ENCODE measurements at regions not wholly inside any gene's neighbourhood (a gene's known extent, or its start where the extent isn't known, plus 50 kb on each side); places are given as distances from the start of the nearest gene placed in this dataset.

DNA sequence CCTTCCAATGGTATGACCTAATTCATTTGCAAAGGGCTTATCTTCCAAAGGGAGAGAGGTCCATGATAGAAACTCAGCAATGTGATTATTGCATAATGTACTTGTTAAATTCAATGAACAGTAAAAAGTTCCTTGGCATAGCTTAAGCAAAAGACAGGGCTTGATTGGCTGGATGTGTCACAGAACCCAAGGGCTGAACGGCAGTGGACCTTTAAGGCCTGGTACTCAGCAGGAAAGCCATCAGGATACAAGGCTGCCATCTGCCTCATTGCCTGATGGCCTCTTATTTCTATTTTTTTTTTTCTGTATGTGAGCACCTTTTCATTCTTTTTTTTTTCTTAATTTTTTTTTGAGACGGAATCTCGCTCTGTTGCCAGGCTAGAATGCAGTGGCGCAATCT, 208.9 kb upstream of the WSCD1 start:
- in situ Hi-C loops (cut with HindIII; ENCODE audit: low sequenced_read_pairs): no loop called here

- in situ Hi-C loops (cut with HindIII; ENCODE audit: low sequenced_read_pairs): no loop called here
Measured at GRCh38 chr17:5861854-5862253, 208.3 kb upstream of the WSCD1 start.

- in situ Hi-C loops (cut with HindIII; ENCODE audit: low sequenced_read_pairs): no loop called here
Measured at GRCh38 chr17:5862395-5862794, 207.8 kb upstream of the WSCD1 start.

GRCh38 chr17:5864741-5865657, 205.2 kb upstream of the WSCD1 start:
- in situ Hi-C loops (cut with HindIII; ENCODE audit: low sequenced_read_pairs): no loop called here

GRCh38 chr17:5866978-5867377, 203.2 kb upstream of the WSCD1 start:
- in situ Hi-C loops (cut with HindIII; ENCODE audit: low sequenced_read_pairs): no loop called here

DNA sequence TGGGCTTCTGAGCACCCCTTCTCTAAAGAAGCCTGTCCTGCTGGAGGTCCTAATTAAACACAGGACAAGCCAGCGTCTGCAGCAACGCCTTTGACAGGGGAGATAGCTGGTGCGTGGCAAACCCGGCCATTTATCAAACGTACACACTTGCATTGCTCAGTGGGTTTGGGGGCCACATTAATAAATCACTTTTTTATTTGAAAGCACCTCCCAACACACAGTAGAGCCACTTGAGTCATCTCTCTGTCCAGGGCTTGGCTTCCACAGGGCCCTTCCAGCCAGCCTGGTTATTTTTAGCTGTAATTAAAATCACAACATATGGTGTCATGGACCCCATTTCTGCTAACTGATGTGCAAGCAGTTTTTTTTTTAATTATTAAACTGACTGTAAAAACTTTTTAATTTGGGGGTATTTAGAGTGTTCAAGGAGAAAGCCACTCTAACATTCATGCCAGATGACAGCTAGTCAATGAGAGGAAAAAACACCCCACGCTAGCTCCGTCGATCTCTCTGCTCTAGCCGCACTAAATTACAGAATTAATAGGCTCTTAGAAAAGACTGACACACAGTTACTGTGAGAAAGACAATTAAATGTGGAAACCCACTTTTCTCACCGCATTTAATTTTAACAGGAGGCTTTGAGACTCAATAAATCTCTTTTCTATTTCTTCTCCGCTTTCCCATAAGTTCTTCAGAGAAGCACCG, 201.0 kb upstream of the WSCD1 start:
- in situ Hi-C loops (cut with HindIII; ENCODE audit: low sequenced_read_pairs): no loop called here

- in situ Hi-C loops (cut with HindIII; ENCODE audit: low sequenced_read_pairs): no loop called here
Measured at GRCh38 chr17:5870231-5870953, 199.8 kb upstream of the WSCD1 start.

DNA sequence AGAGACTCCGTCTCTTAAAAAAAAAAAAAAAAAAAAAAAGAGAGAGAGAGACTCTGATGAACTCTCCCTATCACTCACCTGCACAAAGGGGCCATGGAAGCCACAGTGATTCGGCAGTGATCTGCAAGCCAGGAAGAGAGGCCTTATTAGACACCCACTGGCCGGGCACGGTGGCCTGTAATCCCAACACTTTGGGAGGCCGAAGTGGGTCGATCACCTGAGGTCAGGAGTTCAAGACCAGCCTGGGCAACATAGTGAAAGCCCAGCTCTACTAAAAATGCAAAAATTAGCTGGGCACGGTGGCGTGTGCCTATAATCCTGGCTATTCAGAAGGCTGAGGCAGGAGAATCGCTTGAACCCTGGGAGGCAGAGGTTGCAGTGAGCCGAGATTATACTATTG, 198.5 kb upstream of the WSCD1 start:
- in situ Hi-C loops (cut with HindIII; ENCODE audit: low sequenced_read_pairs): no loop called here

GRCh38 chr17:5872831-5873230, 197.3 kb upstream of the WSCD1 start:
- in situ Hi-C loops (cut with HindIII; ENCODE audit: low sequenced_read_pairs): no loop called here

DNA sequence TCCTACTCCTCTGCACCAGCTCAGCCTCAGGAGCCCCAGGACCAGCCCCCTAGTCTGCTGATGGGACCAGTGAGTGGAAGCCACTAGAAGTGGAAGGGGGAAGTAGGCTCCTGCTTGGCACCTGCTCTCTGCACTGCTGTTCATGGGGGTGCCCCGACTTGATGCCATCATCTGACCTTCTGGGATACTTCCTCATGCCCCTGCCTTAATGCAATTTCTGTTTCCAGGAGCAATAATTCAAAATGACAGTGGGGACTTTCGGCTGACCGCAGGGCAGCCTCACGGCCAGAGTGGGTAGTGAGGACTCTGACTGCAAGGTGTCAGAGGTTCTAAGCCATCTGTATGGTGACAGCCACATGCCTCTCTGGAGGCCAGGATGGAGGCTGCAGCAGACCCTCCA, 196.4 kb upstream of the WSCD1 start:
- in situ Hi-C loops (cut with HindIII; ENCODE audit: low sequenced_read_pairs): no loop called here

- in situ Hi-C loops (cut with HindIII; ENCODE audit: low sequenced_read_pairs): no loop called here
Measured at GRCh38 chr17:5874486-5874885, 195.7 kb upstream of the WSCD1 start.

DNA sequence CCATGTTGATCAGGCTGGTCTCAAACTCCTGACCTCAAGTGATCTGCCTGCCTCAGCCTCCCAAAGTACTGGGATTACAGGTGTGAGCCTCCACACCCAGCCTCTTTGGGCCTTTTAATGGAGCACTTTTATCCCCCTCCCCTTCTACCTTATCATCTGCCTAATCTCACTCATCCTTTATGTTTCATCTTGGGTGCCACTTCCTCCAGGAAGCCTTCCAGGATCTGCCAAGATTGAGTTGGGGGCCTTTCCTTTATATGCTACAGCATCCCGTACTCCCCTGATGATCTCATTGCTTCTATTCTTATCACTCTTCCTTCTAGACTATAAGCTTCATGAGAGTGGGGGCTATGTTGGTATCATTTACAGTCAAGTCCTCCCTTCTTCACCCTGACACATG, 192.8 kb upstream of the WSCD1 start:
- in situ Hi-C loops (cut with HindIII; ENCODE audit: low sequenced_read_pairs): no loop called here

GRCh38 chr17:5877948-5878347, 192.2 kb upstream of the WSCD1 start:
- in situ Hi-C loops (cut with HindIII; ENCODE audit: low sequenced_read_pairs): no loop called here

GRCh38 chr17:5881849-5882248, 188.3 kb upstream of the WSCD1 start:
- in situ Hi-C loops (cut with HindIII; ENCODE audit: low sequenced_read_pairs): no loop called here

DNA sequence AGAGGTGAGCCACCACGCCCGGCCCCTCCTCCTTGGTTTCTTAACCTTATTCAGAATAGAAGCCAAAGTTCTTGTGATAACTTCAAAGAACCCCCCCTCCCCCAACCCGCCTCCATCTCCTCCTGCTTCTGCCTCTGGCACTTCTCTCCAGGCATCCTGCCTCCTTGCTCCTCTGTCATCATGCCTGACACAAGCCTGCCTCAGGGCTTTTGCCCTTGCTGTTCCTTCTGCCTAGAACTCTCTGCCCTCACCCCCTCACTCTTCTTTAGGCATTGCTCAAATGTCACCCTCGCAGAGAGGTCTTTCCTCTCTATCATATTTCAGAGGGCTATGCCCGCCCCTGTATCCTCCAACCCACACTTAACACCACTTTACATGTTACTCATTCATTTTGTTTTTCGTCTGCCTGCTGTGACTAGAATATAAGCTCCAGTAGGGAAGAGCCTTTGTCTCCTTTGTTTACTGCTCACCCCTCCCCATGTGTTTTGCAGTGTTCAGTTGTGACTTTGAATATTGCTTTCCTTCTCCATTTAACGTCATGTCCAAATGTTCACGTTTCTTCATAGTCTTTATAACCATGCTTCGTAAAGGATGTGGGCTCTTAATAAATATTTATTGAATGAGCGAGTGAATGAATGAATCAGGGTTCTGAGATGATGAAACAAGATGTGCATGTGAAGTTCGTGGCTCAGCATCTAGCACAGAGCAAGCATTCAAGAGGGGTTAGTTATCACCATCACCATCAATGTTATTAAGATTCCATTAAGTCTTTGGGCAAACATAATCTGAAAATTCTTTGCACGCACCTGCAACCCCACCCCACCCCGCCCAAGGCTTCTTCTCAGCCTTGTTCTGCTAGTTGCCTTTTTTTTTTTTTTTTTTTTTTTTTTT, 186.2 kb upstream of the WSCD1 start:
- in situ Hi-C loops (cut with HindIII; ENCODE audit: low sequenced_read_pairs): no loop called here

- in situ Hi-C loops (cut with HindIII; ENCODE audit: low sequenced_read_pairs): no loop called here
Measured at GRCh38 chr17:5885336-5885735, 184.8 kb upstream of the WSCD1 start.

DNA sequence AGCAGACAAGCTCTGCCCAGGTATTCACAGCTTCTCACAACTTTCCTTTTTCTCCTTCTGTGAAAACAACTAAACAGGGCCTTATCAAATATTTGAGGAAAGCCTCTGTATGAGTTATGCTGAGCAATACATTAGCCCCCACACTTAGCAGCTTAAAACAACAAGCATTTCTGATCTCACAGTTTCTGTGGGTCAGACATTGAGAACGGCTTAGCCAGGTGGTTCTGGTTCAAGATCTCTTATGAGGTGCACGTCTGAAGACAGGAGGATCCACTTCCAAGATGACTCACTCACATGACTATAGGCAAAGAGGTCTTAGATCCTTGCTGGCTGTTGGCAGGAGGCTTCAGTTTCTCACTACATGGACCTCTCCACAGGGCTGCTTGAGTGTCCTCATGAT, 181.4 kb upstream of the WSCD1 start:
- in situ Hi-C loops (cut with HindIII; ENCODE audit: low sequenced_read_pairs): no loop called here

DNA sequence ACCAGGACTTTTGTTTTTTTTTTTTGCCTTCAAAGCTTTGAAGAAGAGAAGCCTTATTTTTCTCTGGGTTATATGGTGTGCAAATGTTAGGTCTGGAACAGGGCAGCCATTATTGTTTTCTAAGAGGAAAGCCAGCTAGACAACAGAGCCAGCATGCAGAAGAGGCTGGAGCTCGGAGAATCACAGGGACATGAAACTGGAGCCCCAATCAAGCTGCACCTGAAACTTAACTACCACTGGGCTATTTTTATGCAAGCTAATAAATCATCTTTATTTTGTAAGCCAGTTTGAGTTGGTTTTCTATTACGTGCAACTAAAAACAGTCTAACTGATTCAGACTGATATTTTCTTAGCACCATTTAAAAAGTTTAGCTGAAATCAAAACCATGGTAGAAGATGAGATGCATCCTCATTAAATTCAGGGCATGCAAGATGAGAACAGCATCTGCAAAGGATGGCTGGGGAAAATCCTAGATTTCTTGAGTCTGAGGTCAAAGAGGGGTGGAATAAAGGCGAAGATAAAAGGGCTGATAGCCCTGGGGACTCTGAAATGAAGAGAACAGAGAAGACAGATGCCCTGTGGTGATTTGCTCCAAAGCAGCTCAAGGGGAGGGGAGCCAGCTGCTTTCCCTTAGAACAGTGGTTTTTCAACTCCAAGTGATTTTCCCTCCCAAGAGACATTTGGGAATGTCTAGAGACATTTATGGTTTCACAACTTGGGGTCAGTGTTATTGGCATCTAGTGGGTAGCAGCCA, 177.1 kb upstream of the WSCD1 start:
- in situ Hi-C loops (cut with HindIII; ENCODE audit: low sequenced_read_pairs): no loop called here

DNA sequence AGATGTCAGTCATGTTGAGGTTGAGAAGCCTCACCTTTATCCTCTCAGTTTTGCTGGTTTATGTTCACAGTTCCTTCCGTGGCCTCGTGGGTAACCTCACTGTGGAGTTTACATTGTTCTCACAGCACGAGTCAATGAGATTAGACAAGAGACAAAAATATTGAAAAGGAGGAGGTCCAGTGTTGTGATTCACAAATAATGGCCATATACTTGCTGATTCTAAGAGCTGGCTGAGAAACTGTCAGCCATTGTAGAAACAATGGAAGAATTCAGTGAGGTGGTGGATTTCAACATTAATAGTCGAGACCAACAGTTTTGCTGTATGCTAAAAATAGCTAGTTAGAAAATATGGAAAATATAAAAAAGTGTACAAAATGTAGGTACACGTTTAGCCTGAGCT, 176.4 kb upstream of the WSCD1 start:
- in situ Hi-C loops (cut with HindIII; ENCODE audit: low sequenced_read_pairs): no loop called here

GRCh38 chr17:5895276-5895675, 174.9 kb upstream of the WSCD1 start:
- in situ Hi-C loops (cut with HindIII; ENCODE audit: low sequenced_read_pairs): no loop called here
